DOHH2 (cell line): ENCODE measurements at regions not wholly inside any gene's neighbourhood (a gene's known extent, or its start where the extent isn't known, plus 50 kb on each side); places are given as distances from the start of the nearest gene placed in this dataset.

Experiments used
- H3F3A ChIP-seq: fragments of 200-600 bp; sonication (generic), shearing (Covaris generic); 2 replicates; pipeline ENCODE4 v1.6.0; 2016; ENCODE audit warnings: antibody characterized with exemption, mild to moderate bottlenecking; ENCODE audit not compliant: control insufficient read depth, insufficient read depth
- H3K27ac ChIP-seq: fragments of 200-600 bp; sonication (generic); 2 replicates; pipeline ENCODE4 v1.5.1; 2014; ENCODE audit warnings: low read depth, mild to moderate bottlenecking, low read length, moderate library complexity
- H3K27me3 ChIP-seq: fragments of 200-600 bp; sonication (generic); 2 replicates; pipeline ENCODE4 v1.6.1; 2014; ENCODE audit warnings: mild to moderate bottlenecking, low read length, mixed read lengths; ENCODE audit not compliant: control insufficient read depth
- H3K36me3 ChIP-seq: fragments of 200-600 bp; sonication (generic); 2 replicates; pipeline ENCODE4 v1.6.1; 2014; ENCODE audit warnings: mild to moderate bottlenecking, low read length, moderate library complexity, mixed read lengths; ENCODE audit not compliant: control insufficient read depth
- H3K4me1 ChIP-seq: fragments of 200-600 bp; sonication (generic); 2 replicates; pipeline ENCODE4 v1.6.1; 2014; ENCODE audit warnings: mild to moderate bottlenecking, low read length, mixed read lengths; ENCODE audit not compliant: control insufficient read depth
- H3K4me2 ChIP-seq: fragments of 200-600 bp; sonication (generic); 2 replicates; pipeline ENCODE4 v1.6.0; 2014; ENCODE audit warnings: mild to moderate bottlenecking, low read length, moderate library complexity
- H3K4me3 ChIP-seq: fragments of 200-600 bp; sonication (generic); 2 replicates; pipeline ENCODE4 v1.5.1; 2014; ENCODE audit warnings: mild to moderate bottlenecking, low read length, mixed read lengths
- H3K79me2 ChIP-seq: fragments of 200-600 bp; sonication (generic); 2 replicates; pipeline ENCODE4 v1.6.1; 2014; ENCODE audit warnings: mild to moderate bottlenecking, low read length, mixed read lengths; ENCODE audit not compliant: control insufficient read depth
- H3K9me2 ChIP-seq: fragments of 200-600 bp; sonication (generic); replicated peaks from 2 replicates; pipeline ENCODE4 v1.6.1; 2014; ENCODE audit warnings: mild to moderate bottlenecking, low read length, mixed read lengths; ENCODE audit not compliant: control insufficient read depth
- H3K9me3 ChIP-seq: fragments of 200-600 bp; sonication (generic); 2 replicates; pipeline ENCODE4 v1.6.1; 2014; ENCODE audit warnings: antibody characterized with exemption, low read length, mixed read lengths; ENCODE audit not compliant: control insufficient read depth, insufficient read depth
- H4K20me1 ChIP-seq: fragments of 200-600 bp; sonication (generic); 2 replicates; pipeline ENCODE4 v1.6.0; 2014; ENCODE audit warnings: low read depth, mild to moderate bottlenecking, antibody characterized with exemption, low read length, moderate library complexity; ENCODE audit not compliant: control insufficient read depth, insufficient read depth
- EZH2phosphoT487 ChIP-seq: fragments of 200-600 bp; sonication (generic); IDR thresholded peaks from 2 replicates; pipeline ENCODE4 v1.6.1; 2017; ENCODE audit warnings: borderline replicate concordance, mild to moderate bottlenecking, antibody characterized with exemption, low read length, moderate library complexity, mixed read lengths
- TF ChIP-seq, protein P1 (sequence below): fragments of 200-600 bp; sonication (generic); IDR thresholded peaks from one replicate; pipeline ENCODE4 v1.5.1; 2014; ENCODE audit warnings: antibody characterized with exemption, mild to moderate bottlenecking, low read depth, low read length; ENCODE audit not compliant: poor library complexity, severe bottlenecking

DNA sequence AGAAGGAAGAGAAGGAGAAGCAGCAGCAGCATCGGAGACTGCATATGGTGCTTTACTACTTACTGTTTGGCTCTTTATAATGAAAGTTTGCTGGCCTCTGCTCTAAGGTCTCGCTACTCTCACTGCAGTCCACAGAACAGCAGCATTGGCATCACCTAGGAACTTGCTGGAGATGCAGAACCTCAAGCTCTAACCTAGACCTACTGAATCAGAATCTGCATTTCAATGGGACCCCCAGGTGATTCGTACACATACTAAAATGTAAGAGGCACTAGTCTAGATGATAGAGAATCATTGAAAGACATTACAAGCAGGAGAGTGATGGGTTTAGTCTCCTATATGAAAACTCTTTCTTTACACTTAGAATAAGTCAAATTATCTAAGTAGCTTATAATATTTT, 270.6 kb downstream of the KLF5 start:
- no peaks in the 10 kb centered on the region for H3K79me2 ChIP-seq
- no peaks in the 10 kb centered on the region for H4K20me1 ChIP-seq
- H3K27ac ChIP-seq = no peak overlapping the region
- H3F3A ChIP-seq = no peaks in the 10 kb centered on the region
- no peaks in the 10 kb centered on the region for H3K36me3 ChIP-seq
- no peaks in the 10 kb centered on the region for H3K4me1 ChIP-seq
- no peak for TF ChIP-seq EZH2phosphoT487
- TF ChIP-seq, protein P1, sequence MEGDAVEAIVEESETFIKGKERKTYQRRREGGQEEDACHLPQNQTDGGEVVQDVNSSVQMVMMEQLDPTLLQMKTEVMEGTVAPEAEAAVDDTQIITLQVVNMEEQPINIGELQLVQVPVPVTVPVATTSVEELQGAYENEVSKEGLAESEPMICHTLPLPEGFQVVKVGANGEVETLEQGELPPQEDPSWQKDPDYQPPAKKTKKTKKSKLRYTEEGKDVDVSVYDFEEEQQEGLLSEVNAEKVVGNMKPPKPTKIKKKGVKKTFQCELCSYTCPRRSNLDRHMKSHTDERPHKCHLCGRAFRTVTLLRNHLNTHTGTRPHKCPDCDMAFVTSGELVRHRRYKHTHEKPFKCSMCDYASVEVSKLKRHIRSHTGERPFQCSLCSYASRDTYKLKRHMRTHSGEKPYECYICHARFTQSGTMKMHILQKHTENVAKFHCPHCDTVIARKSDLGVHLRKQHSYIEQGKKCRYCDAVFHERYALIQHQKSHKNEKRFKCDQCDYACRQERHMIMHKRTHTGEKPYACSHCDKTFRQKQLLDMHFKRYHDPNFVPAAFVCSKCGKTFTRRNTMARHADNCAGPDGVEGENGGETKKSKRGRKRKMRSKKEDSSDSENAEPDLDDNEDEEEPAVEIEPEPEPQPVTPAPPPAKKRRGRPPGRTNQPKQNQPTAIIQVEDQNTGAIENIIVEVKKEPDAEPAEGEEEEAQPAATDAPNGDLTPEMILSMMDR = no peak
- no peaks in the 10 kb centered on the region for H3K9me2 ChIP-seq
- no peak overlapping the region for H3K4me3 ChIP-seq
- H3K4me2 ChIP-seq = no peak overlapping the region
- H3K27me3 ChIP-seq = no peaks in the 10 kb centered on the region
- H3K9me3 ChIP-seq = no peaks in the 10 kb centered on the region

DNA sequence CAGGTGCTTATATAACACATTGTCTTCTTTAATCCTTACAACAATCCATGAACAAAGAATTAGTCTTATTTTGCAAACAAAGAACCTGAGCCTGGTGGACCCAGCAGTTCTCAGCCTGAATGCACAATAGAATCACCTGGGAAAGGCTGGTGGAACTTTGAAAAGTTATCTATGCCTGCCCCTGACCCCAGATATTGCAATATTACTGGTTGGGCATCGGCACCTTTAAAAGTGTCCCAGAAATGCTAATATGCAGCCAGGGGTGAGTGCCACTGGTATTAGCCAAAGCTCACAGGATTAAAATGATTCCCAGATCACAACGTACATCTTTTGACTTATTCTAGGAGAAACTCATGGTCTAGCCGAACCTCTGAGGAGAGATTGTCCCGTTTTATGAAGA, 268.8 kb downstream of the KLF5 start:
- no peak overlapping the region for H3K4me2 ChIP-seq
- no peaks in the 10 kb centered on the region for H4K20me1 ChIP-seq
- no peaks in the 10 kb centered on the region for H3K27me3 ChIP-seq
- H3K9me2 ChIP-seq = no peaks in the 10 kb centered on the region
- no peak overlapping the region for H3K27ac ChIP-seq
- H3K36me3 ChIP-seq = no peaks in the 10 kb centered on the region
- TF ChIP-seq, protein P1 = no peak
- no peak for TF ChIP-seq EZH2phosphoT487
- H3K79me2 ChIP-seq = no peaks in the 10 kb centered on the region
- no peak overlapping the region for H3K4me3 ChIP-seq
- no peaks in the 10 kb centered on the region for H3K4me1 ChIP-seq
- no peaks in the 10 kb centered on the region for H3F3A ChIP-seq
- no peaks in the 10 kb centered on the region for H3K9me3 ChIP-seq

DNA sequence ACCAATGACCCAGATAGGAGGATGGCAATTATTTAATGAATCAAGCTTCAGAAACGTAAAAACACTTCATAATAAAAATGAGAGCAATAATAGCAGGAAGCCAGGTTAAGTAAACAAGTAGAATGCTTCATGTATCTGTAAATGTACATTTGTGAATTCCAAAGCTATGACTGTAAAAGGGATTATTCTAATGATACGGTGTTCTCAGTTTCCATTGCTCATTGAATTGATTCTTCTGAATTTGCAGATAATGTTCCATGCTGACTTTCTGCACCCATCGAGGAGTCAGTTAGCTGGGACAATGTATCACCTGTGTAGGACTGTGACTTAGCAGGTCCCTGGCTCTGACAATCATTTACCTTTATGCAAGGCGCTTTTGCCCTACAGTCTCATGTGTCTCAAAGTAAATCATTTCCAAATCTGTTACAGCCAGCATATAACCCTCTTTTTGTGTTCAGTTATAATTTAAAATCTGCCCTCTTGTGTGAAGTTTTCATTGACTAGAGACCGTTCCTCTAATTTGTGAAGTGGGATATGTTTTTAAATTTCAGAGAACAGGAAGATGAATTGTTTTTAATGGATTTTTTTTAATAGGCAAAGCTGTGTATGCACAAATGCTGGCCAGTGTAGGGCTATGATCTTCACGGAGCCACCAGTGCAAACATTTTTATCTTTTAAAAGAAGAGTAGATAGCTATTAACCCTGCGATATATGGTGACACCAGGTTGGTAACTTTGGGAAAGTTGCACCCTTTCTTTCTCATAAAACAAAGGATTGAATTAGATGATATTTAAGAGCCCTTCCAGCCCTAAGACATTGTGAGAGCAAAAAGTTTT, 267.1 kb downstream of the KLF5 start:
- Histone ChIP-seq H3K4me3 (no peak overlapping the region), H3K27me3 (no peaks in the 10 kb centered on the region), H3K4me1 (no peaks in the 10 kb centered on the region), H3K9me2 (no peaks in the 10 kb centered on the region), H3K27ac (no peak overlapping the region), H3K79me2 (no peaks in the 10 kb centered on the region), H3F3A (no peaks in the 10 kb centered on the region), H4K20me1 (no peaks in the 10 kb centered on the region), H3K9me3 (no peaks in the 10 kb centered on the region), H3K36me3 (no peaks in the 10 kb centered on the region), H3K4me2 (no peak overlapping the region)
- no peak for TF ChIP-seq EZH2phosphoT487
- TF ChIP-seq, protein P1 = no peak
